ENCODE measurements at regions not wholly inside any gene's neighbourhood (a gene's known extent, or its start where the extent isn't known, plus 50 kb on each side); places are given as distances from the start of the nearest gene placed in this dataset.
"Not testable (repeated sequence)": the region's sequence is repeated elsewhere in the genome, so short reads cannot be mapped to it uniquely, and the experiment has no call there.

GRCh38 chr3:194249323-194250097, 101.6 kb downstream of the CPN2 start:
- DNase-seq = no peak

GRCh38 chr3:194250098-194251002, 100.8 kb downstream of the CPN2 start:
- DNase-seq = no peak
- no peak for ATAC-seq

More at GRCh38 chr3:194249323-194250097, 101.6 kb downstream of the CPN2 start:
- ATAC-seq = no peak

GRCh38 chr3:194251007-194251406, 100.1 kb downstream of the CPN2 start:
- ATAC-seq (no peak), DNase-seq (no peak)

- no peak for ATAC-seq
Measured at GRCh38 chr3:194251461-194251860, 99.7 kb downstream of the CPN2 start.

GRCh38 chr3:194251891-194252560, 99.1 kb downstream of the CPN2 start:
- ATAC-seq (no peak), DNase-seq (no peak)

More at GRCh38 chr3:194251461-194251860, 99.7 kb downstream of the CPN2 start:
- no peak for DNase-seq

GRCh38 chr3:194253270-194253669, 97.9 kb downstream of the CPN2 start:
- ATAC-seq = no peak
- no peak for DNase-seq

- ATAC-seq (no peak), DNase-seq (no peak)
Measured at GRCh38 chr3:194254040-194254439, 97.1 kb downstream of the CPN2 start.

GRCh38 chr3:194255252-194256039, 95.7 kb downstream of the CPN2 start:
- DNase-seq (peak; percentile 52), ATAC-seq (peak; percentile 74)

GRCh38 chr3:194256040-194256945, 94.8 kb downstream of the CPN2 start:
- DNase-seq (no peak), ATAC-seq (no peak)

GRCh38 chr3:194257151-194257621, 93.9 kb downstream of the CPN2 start:
- no peak for DNase-seq
- ATAC-seq = no peak

GRCh38 chr3:194257916-194258668, 93.0 kb downstream of the CPN2 start:
- ATAC-seq = no peak

GRCh38 chr3:194259982-194260766, 91.0 kb downstream of the CPN2 start:
- no peak for DNase-seq
- no peak for ATAC-seq

More at GRCh38 chr3:194257916-194258668, 93.0 kb downstream of the CPN2 start:
- DNase-seq = no peak

GRCh38 chr3:194261581-194262063, 89.5 kb downstream of the CPN2 start:
- no peak for ATAC-seq
- DNase-seq = no peak

- DNase-seq (no peak), ATAC-seq (no peak)
Measured at GRCh38 chr3:194262176-194262924, 88.8 kb downstream of the CPN2 start.

GRCh38 chr3:194262925-194263305, 88.2 kb downstream of the CPN2 start:
- DNase-seq (no peak), ATAC-seq (no peak)

- not testable (repeated sequence) for DNase-seq, ATAC-seq
Measured at GRCh38 chr3:194264631-194265504, 86.3 kb downstream of the CPN2 start.

GRCh38 chr3:194265505-194265892, 85.6 kb downstream of the CPN2 start:
- no peak for DNase-seq
- ATAC-seq = no peak
